HG03469 (cell line): ENCODE measurements at regions not wholly inside any gene's neighbourhood (a gene's known extent, or its start where the extent isn't known, plus 50 kb on each side); places are given as distances from the start of the nearest gene placed in this dataset.
"Not testable (repeated sequence)": the region's sequence is repeated elsewhere in the genome, so short reads cannot be mapped to it uniquely, and the experiment has no call there.

Source experiments
- ATAC-seq: cut with Tn5 transposase; IDR thresholded peaks from one replicate; pipeline ENCODE4 v1.9.1; 2021; ENCODE audit warnings: mild to moderate bottlenecking, moderate library complexity, moderate number of reproducible peaks; ENCODE audit not compliant: unreplicated experiment

DNA sequence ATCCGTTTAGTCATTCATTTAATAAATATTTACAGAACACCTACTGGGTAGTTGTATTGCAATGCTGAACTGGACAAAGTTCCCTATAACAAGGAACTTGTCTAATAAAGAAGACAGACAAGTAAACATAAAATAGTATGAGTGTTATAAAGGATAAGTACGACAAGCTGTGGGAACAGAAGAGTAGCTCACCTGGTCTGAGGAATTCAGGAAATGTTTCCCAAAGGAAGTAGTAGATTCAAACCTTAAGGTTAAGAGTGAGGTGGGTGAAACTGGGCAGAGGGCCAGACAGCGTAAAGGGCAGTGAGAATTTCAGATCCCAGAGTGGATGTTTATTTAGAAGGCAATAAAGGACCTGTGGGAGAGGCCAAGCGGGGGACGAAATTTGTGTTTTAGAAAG is 72.3 kb upstream of the CD2AP start:
- ATAC-seq = no peak

DNA sequence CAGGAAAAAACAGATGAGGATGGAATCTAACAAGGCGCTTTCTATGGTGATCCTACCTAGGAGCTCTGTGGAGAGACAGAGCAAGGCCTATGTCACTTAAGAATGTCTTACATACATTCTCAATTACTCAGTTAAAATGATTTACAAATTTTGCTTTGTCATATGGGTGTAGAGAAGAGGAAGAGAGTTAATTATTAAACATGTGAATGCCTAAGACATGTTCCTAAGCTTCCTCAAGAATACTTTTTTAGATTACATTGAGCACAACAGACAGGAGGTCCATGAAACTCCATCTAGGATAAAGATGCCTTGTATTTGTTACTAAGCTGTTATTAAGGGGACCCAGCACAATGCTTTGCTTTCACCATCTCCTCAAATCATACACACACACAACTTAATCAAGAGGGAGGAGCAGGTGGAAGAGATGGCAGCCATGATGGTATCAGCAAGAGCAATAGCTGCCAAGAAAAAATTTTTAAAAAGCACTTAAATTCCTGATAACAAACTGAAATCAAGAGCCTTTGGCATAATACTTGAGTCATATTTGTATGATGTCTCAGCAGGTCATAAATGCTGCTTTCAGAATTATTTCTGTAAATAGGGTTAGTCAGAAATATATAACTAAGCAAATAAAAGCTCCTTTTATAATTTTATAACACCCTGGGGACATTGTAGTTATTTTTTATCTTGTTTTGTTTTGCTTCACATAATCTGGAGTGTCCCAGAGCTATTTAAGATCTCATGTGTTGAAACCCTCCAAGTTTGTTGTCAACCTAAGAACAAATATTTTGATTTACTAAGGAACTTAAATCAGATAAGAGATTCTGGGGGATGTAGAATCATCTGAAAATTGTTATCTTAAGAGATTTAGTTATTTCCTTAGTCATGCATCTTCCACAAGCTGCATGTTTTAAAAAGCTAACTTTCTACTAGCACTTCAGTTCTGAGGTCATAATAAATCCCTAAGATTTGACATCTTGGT is 70.0 kb upstream of the CD2AP start:
- ATAC-seq = no peak

DNA sequence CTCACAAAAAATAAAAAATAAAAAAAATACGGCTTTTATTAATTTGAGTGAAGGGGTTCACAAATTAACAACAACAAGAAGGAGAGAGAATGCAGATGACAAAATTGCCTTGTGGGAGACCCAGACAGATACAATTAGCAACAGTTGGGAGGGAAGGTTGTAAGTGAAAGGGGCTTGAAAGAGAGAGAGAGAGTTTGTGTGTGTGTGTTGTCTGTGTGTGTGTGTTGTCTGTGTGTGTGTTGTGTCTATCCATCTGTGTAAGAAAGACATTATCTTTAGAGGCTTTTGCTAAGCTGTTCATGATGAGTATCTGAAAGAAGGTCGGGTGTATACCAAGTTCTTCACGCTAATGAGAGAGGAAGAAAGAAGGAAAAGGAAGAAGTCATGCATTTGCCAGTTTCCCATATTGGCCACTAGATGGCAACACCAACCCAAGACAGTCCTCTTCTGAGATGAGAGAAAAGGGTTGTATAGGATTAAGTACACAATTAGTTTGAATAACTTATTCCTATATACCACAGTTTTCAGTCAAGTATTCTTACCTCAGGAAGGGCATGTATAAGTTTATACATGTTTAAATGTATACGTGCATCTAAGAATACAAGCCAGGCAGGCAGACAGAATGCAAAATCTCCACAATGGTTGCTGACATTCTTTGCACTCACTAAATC is 63.7 kb upstream of the CD2AP start:
- peak; percentile 57 for ATAC-seq

DNA sequence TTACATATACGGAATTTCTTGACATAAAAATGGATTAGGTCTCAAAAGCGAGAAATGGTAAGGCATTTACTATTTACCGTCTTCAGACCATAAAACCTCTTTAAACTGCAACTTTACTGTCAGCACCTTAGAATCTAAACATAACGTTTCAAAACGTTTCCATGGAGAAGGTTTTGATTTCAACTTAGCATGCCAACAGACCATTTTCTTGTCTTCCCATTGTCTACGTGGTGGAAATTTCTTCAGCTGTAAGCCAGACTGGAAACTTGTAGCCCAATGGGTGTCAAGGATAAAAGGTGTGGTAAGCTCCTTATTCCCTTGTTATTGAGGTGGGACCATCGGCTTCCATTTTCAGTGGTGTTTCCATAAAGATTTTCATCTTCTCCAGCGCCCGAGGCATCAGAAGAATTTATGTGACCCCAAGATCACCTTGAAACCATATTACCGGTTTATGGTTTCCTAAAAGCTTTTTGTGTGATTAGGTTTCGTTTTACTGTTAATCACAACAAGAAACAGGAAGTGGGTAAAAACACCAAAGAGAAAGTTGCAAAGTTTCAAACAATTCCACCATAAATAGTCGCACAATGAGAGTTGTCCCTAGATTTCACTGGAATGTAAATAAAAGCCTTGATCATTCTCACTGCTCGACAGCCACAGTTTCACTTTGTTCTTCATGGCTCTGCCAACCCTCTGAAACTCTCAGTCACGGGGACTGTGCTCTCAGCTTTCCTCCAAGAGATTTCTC is 63.0 kb upstream of the CD2AP start:
- ATAC-seq = peak; percentile 54

DNA sequence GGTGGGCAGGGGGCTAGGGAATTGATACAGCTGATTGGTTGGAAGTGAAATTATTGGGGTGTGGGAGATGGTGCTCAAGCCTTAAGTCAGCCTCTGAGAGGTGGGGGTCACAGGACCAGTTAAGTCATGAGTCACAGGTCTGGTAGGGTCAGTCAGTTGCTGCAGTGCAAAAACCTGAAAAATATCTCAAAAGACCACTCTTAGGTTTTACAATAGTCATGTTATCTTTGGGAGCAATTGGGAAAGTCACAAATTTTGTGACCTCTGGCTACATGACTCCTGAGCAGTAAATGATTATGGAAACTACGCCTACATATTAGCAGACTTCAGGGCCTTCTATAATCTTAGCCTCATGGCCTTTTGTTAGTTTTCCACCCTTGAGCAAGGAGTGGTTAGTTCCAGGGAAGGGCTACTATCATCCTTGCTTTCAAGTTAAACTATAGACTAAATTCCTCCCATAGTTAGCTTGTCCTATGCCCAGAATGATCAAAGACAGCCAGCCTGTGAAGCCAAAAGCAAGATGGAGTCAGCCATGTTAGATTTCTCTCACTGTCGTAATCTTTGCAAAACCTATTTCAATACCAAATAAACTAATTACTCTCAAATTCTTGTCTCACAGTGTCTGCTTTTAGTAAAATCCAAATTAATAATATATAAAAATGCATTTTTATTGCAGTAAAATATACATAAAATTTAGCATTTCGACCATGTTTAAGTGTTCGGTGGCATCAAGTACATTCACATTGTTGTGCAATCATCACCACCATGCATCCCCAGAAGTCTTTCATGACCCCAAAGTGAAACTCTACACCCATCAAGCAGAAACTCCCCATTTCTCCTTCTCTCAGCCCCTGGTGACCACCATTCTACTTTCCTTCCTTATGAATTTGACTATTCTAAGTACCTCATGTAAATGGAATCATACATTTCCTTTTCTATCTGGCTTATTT is 60.9 kb upstream of the CD2AP start:
- no peak for ATAC-seq

DNA sequence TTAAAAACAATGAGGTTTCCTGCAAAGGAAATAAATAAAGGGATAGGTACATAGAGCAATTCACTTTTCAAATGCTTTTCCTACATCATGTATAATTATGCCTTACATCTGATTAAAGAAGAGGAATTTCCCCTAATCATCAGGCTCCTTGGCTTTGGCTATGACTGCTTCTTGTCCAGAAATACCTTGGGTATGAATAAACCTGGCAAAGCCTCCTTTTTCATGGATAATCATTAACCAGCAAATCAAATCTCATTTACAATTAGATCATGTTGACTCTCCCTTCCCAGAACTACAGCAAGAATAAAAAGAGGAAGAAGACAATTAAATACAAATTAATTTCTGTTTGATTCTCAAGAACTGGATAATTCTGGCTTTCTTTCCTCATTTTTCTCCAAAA is 58.0 kb upstream of the CD2AP start:
- no peak for ATAC-seq

DNA sequence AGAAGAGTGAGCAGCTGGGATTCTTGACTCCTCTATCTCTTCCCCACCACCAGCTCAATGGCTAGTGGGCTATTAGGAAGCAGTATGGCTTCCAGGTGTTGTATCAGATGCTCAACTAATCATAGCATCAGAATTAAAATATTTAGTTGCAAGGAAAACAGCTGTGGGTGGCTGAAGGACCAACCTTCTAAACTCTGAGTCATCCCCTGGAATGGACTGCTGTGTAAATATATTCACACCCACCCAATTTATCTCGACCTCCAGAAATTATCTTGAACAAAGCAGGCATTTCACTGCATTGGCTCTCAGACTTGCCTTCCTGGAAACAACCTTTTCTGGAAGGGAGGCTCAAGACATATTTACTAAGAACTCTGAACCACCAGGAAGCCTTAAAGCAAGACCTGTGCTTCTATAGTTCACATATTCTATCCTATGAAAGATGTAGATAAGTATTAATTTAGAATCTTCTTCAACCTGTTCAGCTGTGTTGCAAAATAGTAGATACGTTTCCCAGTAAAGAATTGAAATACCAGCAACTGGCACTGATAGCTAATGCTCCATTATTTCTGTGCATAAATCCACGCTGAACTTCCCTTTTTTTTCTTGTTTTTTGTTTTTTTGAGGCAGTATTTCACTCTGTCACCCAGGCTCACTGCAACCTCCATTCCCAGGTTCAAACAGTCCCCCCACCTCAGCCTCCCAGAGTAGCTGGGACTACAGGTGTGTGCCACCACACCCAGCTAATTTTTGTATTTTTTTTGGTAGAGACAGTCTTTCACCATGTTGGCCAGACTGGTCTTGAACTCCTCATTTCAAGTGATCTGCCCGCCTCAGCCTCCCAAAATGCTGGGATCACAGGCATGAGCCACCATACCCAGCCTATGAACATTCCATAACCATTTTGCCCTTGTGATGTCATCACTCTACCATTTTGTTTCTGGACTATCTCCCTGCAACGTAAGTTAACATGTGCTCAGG is 56.9 kb upstream of the CD2AP start:
- no peak for ATAC-seq

DNA sequence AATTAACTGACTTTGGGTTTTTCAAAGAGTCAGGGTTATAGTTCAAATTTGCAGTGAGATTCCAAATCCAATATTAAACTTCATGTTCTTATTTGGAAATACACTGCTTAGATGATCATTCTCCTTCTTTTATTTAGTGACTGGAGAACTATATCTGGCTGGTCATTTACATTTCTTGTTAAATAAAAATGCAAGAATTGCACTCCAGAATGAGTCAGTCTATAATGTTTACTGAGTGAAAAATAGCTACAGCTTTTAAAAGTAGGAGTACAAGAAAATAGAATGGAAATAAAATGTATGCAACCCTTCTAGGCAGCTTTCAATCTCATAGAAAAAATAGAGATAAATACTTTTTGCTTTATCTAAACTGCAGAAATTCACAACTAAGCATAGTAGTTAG is 54.5 kb upstream of the CD2AP start:
- no peak for ATAC-seq

DNA sequence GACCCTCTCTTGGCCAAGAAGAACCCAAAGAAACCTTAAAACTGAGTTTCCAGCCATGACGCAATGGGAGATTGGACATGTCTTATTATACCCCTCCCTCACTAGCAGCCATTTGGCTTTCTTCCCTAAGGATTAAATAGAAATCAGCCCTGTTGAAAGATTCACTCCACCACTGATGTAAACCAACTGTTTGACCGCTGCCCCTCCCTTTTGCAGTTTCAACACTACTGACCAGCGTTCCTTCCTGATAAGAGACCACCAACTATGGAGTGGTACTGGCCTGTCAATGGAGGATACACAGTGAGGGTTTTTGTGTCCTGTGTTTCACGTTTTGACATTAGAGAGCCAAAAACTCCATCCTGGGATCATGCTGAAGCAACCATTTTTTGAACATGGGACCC is 53.2 kb upstream of the CD2AP start:
- ATAC-seq = no peak

DNA sequence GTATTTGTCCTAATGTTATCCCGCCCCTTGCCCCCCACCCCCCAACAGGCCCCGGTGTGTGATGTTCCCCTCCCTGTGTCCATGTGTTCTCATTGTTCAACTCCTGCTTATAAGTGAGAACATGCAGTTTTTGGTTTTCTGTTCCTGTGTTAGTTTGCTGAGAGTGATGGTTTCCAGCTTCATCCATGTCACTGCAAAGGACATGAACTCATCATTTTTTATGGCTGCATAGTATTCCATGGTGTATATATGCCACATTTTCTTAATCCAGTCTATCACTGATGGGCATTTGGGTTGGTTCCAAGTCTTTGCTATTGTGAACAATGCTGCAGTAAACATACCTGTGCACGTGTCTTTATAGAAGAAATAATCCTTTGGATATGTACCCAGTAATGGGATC is 51.9 kb upstream of the CD2AP start:
- not testable (repeated sequence) for ATAC-seq

DNA sequence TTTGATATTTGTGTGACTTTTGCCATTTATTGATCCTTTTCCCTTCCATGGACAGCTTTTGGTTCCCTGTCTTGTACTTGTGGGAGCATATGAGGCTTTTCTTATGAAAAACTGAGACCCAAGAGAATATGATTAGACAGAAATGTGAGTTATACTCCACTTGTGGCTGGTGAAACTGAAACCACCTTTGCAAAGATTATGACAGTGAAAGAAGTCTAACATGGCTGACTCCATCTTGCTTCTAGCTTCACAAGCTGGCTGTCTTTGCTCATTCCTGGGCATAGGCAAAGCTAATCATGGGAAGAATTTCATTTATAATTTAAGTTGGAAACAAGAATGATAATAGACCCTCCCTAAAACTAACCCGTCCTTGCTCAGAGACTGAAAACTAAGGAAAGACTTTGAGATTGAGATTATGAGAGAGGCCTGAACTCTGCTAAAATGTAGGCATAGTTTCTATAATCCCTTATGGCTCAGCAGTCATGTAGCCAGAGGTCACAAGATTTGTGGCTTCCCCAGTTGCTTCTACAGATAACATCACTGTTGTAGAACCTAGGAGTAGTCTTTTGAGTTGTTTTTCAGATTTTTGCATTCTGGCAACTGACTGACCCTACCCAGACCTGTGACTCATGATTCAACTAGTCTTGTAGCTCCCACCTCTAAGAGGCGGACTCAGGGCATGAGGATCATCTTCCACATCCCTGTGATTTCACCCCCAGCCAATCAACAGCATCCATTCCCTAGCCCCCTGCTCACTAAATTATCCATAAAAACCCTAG is 50.9 kb upstream of the CD2AP start:
- no peak for ATAC-seq

DNA sequence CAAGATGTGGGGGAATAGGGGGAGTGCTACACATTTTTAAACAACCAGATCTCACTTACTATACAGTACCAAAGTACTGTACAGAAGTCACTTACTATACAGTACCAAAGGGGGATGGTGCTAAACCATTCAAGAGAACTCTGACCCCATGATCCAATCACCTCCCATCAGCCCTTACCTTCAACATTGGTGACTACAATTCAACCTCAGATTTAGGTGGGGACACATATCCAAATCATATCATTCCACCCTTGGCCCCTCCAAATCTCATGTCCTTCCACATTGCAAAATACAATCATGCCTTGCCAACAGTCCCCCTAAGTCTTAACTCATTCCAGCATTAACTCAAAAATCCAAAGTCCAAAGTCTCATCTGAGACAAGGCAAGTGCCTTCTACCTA is 49.9 kb upstream of the CD2AP start:
- no peak for ATAC-seq
